ENCODE measurements at regions not wholly inside any gene's neighbourhood (a gene's known extent, or its start where the extent isn't known, plus 50 kb on each side); places are given as distances from the start of the nearest gene placed in this dataset.

DNA sequence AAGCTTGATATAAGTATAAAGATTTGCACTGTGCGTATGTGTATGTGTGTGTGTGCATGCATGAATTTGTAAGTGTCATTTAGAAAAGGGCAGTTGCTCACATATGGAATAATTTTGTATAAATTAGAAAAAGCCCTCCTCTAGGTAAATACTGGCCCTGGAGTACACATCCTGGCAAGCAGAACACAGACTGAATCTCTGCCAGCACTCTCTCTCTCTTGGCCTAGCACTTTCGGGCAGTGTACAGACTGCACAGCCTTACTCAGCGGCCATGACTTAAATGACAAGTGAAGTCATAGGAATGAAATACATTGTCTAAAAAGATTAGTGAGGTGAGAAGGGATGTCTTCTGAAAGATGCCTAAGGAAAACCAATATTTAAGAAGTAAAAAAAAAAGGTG is 214.1 kb downstream of the RDH14 start:
- no peak for DNase-seq
- POLR2A ChIA-PET (ENCODE audit: partially characterized antibody), result no interaction called here
- Mint-ChIP-seq H3K4me3 (no peak overlapping the region), H3K9me3 (peaks cover 0 to 2% (median 0%) of the 10 kb centered on the region in 8 donors), H3K36me3 (no peaks in the 10 kb centered on the region), H3K4me1 (no peaks in the 10 kb centered on the region), H3K27ac (no peak overlapping the region), H3K27me3 (peaks cover 0 to 10% of the 10 kb centered on the region in 2 donors)
- no peak overlapping the region for H3K27ac ChIP-seq (ENCODE audit: low read depth, low read length)
- no peaks in the 10 kb centered on the region for H3K27me3 ChIP-seq (ENCODE audit: insufficient read depth, low read length)
- H3K9me3 ChIP-seq (ENCODE audit: control insufficient read depth in 1 of 2, low read length in 2 of 2), result no peaks in the 10 kb centered on the region
- H3K4me1 ChIP-seq (ENCODE audit: insufficient read depth, low read length), result no peaks in the 10 kb centered on the region
- no peaks in the 10 kb centered on the region for H3K36me3 ChIP-seq (ENCODE audit: insufficient read depth, low read length)
- intact Hi-C loops (cut with micrococcal nuclease), result no loop called here
- CTCF ChIA-PET (ENCODE audit: partially characterized antibody), result no interaction called here
- no peak overlapping the region for H3K4me3 ChIP-seq (ENCODE audit: low read length in 2 of 2)

DNA sequence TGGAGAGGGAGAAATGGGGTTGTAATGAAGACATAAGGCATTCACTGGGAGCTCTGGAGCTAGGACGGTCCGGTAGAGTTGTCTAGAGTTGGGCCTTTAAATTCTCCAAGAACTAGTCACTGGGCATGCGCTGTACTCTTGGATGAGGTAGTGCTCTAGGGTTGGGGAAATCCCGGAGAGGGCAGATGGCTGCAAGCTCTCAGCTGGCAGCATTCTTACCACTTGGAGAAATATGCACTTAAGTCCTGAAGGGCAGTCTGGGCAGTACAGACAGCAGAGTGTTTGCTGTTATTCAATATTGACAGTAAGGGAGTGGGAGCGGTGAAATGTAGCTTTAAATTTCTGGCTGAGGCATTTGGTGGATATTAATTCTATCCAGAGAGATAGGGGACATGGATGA is 214.6 kb downstream of the RDH14 start:
- no peaks in the 10 kb centered on the region for H3K36me3 Mint-ChIP-seq

DNA sequence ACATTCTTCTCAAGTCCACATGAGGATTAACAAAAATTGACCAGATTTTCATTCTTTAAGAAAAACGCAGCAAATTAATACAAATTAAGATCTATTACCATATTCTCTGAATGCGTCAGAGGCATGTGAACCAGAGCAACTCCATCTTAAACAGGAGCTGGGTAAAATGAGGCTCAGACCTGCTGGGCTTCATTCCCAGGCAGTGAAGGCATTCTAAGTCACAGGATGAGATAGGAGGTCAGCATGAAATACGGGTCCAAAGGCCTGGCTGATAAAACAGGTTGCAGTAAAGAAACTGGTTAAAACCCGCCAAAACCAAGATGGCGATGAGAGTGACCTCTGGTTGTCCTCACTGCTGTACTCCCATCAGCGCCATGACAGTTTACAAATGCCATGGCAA is 217.6 kb downstream of the RDH14 start:
- peaks cover 0 to 2% (median 0%) of the 10 kb centered on the region in 8 donors for H3K9me3 Mint-ChIP-seq
- H3K4me3 Mint-ChIP-seq, result no peak overlapping the region

More for the DNA sequence above, 214.6 kb downstream of the RDH14 start:
- ChIA-PET CTCF (ENCODE audit: partially characterized antibody) (no interaction called here), POLR2A (ENCODE audit: partially characterized antibody) (no interaction called here)
- no peaks in the 10 kb centered on the region for H3K27me3 ChIP-seq (ENCODE audit: insufficient read depth, low read length)
- intact Hi-C loops (cut with micrococcal nuclease), result no loop called here
- no peak overlapping the region for H3K4me3 ChIP-seq (ENCODE audit: low read length in 2 of 2)
- no peak overlapping the region for H3K27ac ChIP-seq (ENCODE audit: low read depth, low read length)
- H3K27ac Mint-ChIP-seq, result no peak overlapping the region
- no peak for DNase-seq
- H3K27me3 Mint-ChIP-seq, result peaks cover 0 to 10% of the 10 kb centered on the region in 2 donors
- H3K9me3 ChIP-seq (ENCODE audit: control insufficient read depth in 1 of 2, low read length in 2 of 2), result no peaks in the 10 kb centered on the region
- no peaks in the 10 kb centered on the region for H3K36me3 ChIP-seq (ENCODE audit: insufficient read depth, low read length)
- H3K9me3 Mint-ChIP-seq, result peaks cover 0 to 2% (median 0%) of the 10 kb centered on the region in 8 donors
- no peaks in the 10 kb centered on the region for H3K4me1 Mint-ChIP-seq
- H3K4me3 Mint-ChIP-seq, result no peak overlapping the region
- no peaks in the 10 kb centered on the region for H3K4me1 ChIP-seq (ENCODE audit: insufficient read depth, low read length)

DNA sequence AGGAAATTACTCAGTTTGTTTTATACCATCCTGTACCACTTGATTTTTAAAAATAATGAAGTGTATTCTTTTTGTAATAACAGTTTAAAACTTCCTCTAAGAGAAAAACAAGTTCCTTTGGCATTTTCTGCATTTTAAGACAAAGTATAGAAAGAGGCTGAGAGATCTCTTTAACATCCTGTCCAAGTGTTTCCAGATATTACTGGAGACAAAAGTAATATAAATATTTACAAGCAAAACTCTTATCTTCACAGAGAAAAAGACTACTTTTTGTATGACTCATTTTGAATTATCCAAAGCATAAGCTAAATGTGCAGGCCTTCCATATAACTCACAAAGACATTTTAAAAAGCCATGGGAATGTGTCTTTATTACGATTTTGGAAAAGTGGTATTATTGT is 221.1 kb downstream of the RDH14 start:
- Mint-ChIP-seq H3K27me3 (peaks cover 0 to 5% of the 10 kb centered on the region in 2 donors), H3K9me3 (no peaks in the 10 kb centered on the region), H3K4me1 (no peaks in the 10 kb centered on the region), H3K27ac (no peak overlapping the region), H3K4me3 (no peak overlapping the region), H3K36me3 (no peaks in the 10 kb centered on the region)
- intact Hi-C loops (cut with micrococcal nuclease), result no loop called here
- H3K27ac ChIP-seq (ENCODE audit: low read depth, low read length), result no peak overlapping the region
- no peaks in the 10 kb centered on the region for H3K27me3 ChIP-seq (ENCODE audit: insufficient read depth, low read length)
- no peaks in the 10 kb centered on the region for H3K36me3 ChIP-seq (ENCODE audit: insufficient read depth, low read length)
- H3K9me3 ChIP-seq (ENCODE audit: control insufficient read depth in 1 of 2, low read length in 2 of 2), result no peaks in the 10 kb centered on the region
- CTCF ChIA-PET (ENCODE audit: partially characterized antibody), result no interaction called here
- no peak overlapping the region for H3K4me3 ChIP-seq (ENCODE audit: low read length in 2 of 2)
- POLR2A ChIA-PET (ENCODE audit: partially characterized antibody), result no interaction called here
- no peak for DNase-seq
- no peaks in the 10 kb centered on the region for H3K4me1 ChIP-seq (ENCODE audit: insufficient read depth, low read length)

More for the DNA sequence above, 217.6 kb downstream of the RDH14 start:
- ChIA-PET POLR2A (ENCODE audit: partially characterized antibody) (no interaction called here), CTCF (ENCODE audit: partially characterized antibody) (no interaction called here)
- Histone ChIP-seq H3K36me3 (ENCODE audit: insufficient read depth, low read length) (no peaks in the 10 kb centered on the region), H3K4me3 (ENCODE audit: low read length in 2 of 2) (no peak overlapping the region), H3K9me3 (ENCODE audit: control insufficient read depth in 1 of 2, low read length in 2 of 2) (no peaks in the 10 kb centered on the region), H3K4me1 (ENCODE audit: insufficient read depth, low read length) (no peaks in the 10 kb centered on the region), H3K27ac (ENCODE audit: low read depth, low read length) (no peak overlapping the region), H3K27me3 (ENCODE audit: insufficient read depth, low read length) (no peaks in the 10 kb centered on the region)
- Mint-ChIP-seq H3K27me3 (peaks cover 2 to 10% of the 10 kb centered on the region in 2 donors), H3K27ac (no peak overlapping the region), H3K4me1 (no peaks in the 10 kb centered on the region), H3K36me3 (no peaks in the 10 kb centered on the region)
- intact Hi-C loops (cut with micrococcal nuclease), result no loop called here
- no peak for DNase-seq

DNA sequence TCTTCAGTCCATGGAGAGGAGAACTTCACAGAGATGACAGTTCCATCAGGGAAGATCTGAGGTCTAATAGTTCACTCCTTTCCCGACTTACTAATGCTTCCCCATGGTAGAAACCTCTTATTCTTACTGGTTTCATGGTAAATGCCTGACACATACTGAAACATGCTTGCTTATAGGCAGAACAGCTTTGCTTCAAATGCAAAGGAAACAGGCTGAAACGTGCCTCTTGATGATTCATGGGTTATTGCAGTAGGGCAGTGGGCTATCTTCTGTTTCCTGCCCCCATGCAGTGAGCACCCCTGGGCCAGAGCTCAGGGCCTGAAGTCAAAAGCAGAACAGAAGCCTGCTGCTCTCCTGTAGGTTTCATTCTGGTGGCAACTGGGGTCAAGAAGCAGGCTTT is 223.5 kb downstream of the RDH14 start:
- Mint-ChIP-seq H3K4me3 (no peak overlapping the region), H3K36me3 (no peaks in the 10 kb centered on the region), H3K27ac (no peak overlapping the region), H3K9me3 (peaks cover 0 to 3% (median 0%) of the 10 kb centered on the region in 8 donors), H3K27me3 (peaks cover 3 to 7% of the 10 kb centered on the region in 2 donors), H3K4me1 (no peaks in the 10 kb centered on the region)
- Histone ChIP-seq H3K4me3 (ENCODE audit: low read length in 2 of 2) (no peak overlapping the region), H3K27me3 (ENCODE audit: insufficient read depth, low read length) (no peaks in the 10 kb centered on the region), H3K4me1 (ENCODE audit: insufficient read depth, low read length) (no peaks in the 10 kb centered on the region), H3K36me3 (ENCODE audit: insufficient read depth, low read length) (no peaks in the 10 kb centered on the region), H3K27ac (ENCODE audit: low read depth, low read length) (no peak overlapping the region), H3K9me3 (ENCODE audit: control insufficient read depth in 1 of 2, low read length in 2 of 2) (no peaks in the 10 kb centered on the region)
- ChIA-PET CTCF (ENCODE audit: partially characterized antibody) (no interaction called here), POLR2A (ENCODE audit: partially characterized antibody) (no interaction called here)
- no peak for DNase-seq
- intact Hi-C loops (cut with micrococcal nuclease), result no loop called here

DNA sequence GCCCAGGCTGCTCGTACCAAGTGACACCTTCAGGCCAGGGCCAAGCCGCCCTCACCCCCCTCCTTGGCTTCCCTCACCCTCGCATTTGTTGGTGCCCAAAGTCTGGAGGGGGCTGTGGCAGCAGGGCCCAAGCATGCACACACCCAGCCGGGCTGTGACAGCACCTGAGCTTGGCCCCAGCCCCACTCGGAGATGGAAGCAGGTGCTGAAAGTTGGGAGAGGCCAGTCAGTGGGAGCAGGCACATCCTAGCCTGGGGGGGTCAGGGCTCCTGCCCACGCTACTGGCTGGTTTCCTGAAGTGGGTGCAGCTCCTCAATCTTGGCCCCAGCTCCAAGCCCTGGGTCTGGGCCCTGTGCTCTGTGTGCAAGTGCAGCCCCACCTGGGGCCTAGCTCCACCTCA is 228.0 kb downstream of the RDH14 start:
- no peak for DNase-seq
- Mint-ChIP-seq H3K36me3 (no peaks in the 10 kb centered on the region), H3K4me1 (no peaks in the 10 kb centered on the region), H3K4me3 (no peak overlapping the region), H3K9me3 (peaks cover 0 to 3% (median 0%) of the 10 kb centered on the region in 8 donors), H3K27me3 (peaks cover 3 to 7% of the 10 kb centered on the region in 2 donors), H3K27ac (no peak overlapping the region)
- POLR2A ChIA-PET (ENCODE audit: partially characterized antibody), result no interaction called here
- no peaks in the 10 kb centered on the region for H3K36me3 ChIP-seq (ENCODE audit: insufficient read depth, low read length)
- peaks cover 4% of the 10 kb centered on the region for H3K27me3 ChIP-seq (ENCODE audit: insufficient read depth, low read length)
- CTCF ChIA-PET (ENCODE audit: partially characterized antibody), result no interaction called here
- no peak overlapping the region for H3K4me3 ChIP-seq (ENCODE audit: low read length in 2 of 2)
- H3K9me3 ChIP-seq (ENCODE audit: control insufficient read depth in 1 of 2, low read length in 2 of 2), result no peaks in the 10 kb centered on the region
- intact Hi-C loops (cut with micrococcal nuclease), result no loop called here
- H3K4me1 ChIP-seq (ENCODE audit: insufficient read depth, low read length), result no peaks in the 10 kb centered on the region
- H3K27ac ChIP-seq (ENCODE audit: low read depth, low read length), result no peak overlapping the region

DNA sequence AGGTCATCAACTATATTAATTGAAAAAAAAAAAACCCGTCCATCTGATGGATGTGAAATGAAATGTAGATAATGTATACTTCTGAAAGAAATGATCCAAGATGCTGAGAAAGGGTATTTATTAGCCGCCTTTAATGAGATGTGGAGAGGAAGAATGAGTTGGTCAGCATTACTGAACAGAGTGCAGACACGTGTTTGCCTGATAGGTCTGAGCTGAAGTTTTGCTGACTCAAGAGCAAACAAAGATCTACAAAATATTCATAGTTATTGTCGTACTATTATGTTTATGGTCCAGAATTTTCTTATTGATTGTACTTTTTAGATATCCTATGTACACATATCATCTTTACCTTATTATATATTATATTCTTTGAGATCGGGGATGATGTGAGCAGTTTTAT is 235.3 kb downstream of the RDH14 start:
- Mint-ChIP-seq H3K27ac (no peak overlapping the region), H3K4me3 (no peak overlapping the region), H3K4me1 (no peaks in the 10 kb centered on the region), H3K36me3 (no peaks in the 10 kb centered on the region), H3K27me3 (peaks cover 0 to 1% of the 10 kb centered on the region in 2 donors), H3K9me3 (no peaks in the 10 kb centered on the region)
- no peaks in the 10 kb centered on the region for H3K36me3 ChIP-seq (ENCODE audit: insufficient read depth, low read length)
- ChIA-PET POLR2A (ENCODE audit: partially characterized antibody) (no interaction called here), CTCF (ENCODE audit: partially characterized antibody) (no interaction called here)
- no peak overlapping the region for H3K27ac ChIP-seq (ENCODE audit: low read depth, low read length)
- no peak for DNase-seq
- intact Hi-C loops (cut with micrococcal nuclease), result no loop called here
- no peak overlapping the region for H3K4me3 ChIP-seq (ENCODE audit: low read length in 2 of 2)
- H3K9me3 ChIP-seq (ENCODE audit: control insufficient read depth in 1 of 2, low read length in 2 of 2), result no peaks in the 10 kb centered on the region
- no peaks in the 10 kb centered on the region for H3K4me1 ChIP-seq (ENCODE audit: insufficient read depth, low read length)
- H3K27me3 ChIP-seq (ENCODE audit: insufficient read depth, low read length), result peaks cover 4% of the 10 kb centered on the region

DNA sequence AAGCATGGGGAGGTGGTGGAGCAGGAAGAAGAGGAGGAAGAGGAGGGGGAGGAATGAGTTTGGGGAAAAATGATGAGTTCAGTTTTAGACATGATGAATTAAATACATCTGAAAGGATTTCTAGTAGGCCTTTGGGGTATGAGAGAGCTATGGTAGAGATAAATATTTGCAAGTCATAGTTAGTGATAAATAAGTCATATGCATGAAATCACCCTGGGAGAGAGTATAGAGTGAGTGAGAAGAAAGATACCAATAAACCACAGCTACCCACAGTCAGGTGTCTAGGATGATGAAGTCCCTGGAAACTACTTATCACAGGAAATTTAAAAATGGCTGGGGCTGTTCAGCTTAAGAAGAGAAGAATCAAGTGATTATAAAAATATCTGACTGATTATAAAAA is 240.5 kb downstream of the RDH14 start:
- no peak overlapping the region for H3K4me3 ChIP-seq (ENCODE audit: low read length in 2 of 2)
- no peak overlapping the region for H3K27ac Mint-ChIP-seq
- H3K36me3 Mint-ChIP-seq, result no peaks in the 10 kb centered on the region
- H3K4me1 Mint-ChIP-seq, result no peaks in the 10 kb centered on the region
- no peaks in the 10 kb centered on the region for H3K27me3 Mint-ChIP-seq
- no peaks in the 10 kb centered on the region for H3K36me3 ChIP-seq (ENCODE audit: insufficient read depth, low read length)
- H3K27me3 ChIP-seq (ENCODE audit: insufficient read depth, low read length), result no peaks in the 10 kb centered on the region
- peaks cover 0 to 2% (median 0%) of the 10 kb centered on the region in 8 donors for H3K9me3 Mint-ChIP-seq
- no peaks in the 10 kb centered on the region for H3K9me3 ChIP-seq (ENCODE audit: control insufficient read depth in 1 of 2, low read length in 2 of 2)
- intact Hi-C loops (cut with micrococcal nuclease), result no loop called here
- DNase-seq, result no peak
- CTCF ChIA-PET (ENCODE audit: partially characterized antibody), result no interaction called here
- no peaks in the 10 kb centered on the region for H3K4me1 ChIP-seq (ENCODE audit: insufficient read depth, low read length)
- no peak overlapping the region for H3K4me3 Mint-ChIP-seq
- POLR2A ChIA-PET (ENCODE audit: partially characterized antibody), result no interaction called here
- no peak overlapping the region for H3K27ac ChIP-seq (ENCODE audit: low read depth, low read length)
